K562 (cell line): ENCODE measurements at regions not wholly inside any gene's neighbourhood (a gene's known extent, or its start where the extent isn't known, plus 50 kb on each side); places are given as distances from the start of the nearest gene placed in this dataset.

Experiments
- ATAC-seq: fragments of 200-7000 bp; cut with Tn5 transposase; 3 replicates; pipeline ENCODE4 v1.9.1; 2020; ENCODE audit warnings: moderate library complexity
- BruUV-seq: library from RNA; stranded (reverse); fragments of 400-500 nt; replicated peaks from 2 replicates; lab custom pipeline; 2021; lab: Mats Ljungman, UMichigan
- CTCF ChIA-PET: fragments of 300-600 bp; formaldehyde crosslinking; extraction: SDS; loops from one replicate; lab custom pipeline; 2021; ENCODE audit warnings: low intra/inter-chr PET ratio; lab: Yijun Ruan, JAX
- POLR2A ChIA-PET: fragments of 300-600, 350-650 bp; sonication (Branson Sonifier 250); formaldehyde crosslinking; extraction: SDS; loops from one replicate; lab custom pipeline; 2021; ENCODE audit warnings: antibody characterized with exemption, inconsistent platforms; lab: Yijun Ruan, JAX
- DNase-seq, 4 experiments: peaks; one replicate each; pipeline versions ENCODE4 v3.0.0 to v3.0.0-alpha.2; 2011 to 2018; ENCODE audit warnings: low spot score in 3 of 4, mixed read lengths in 3 of 4; ENCODE audit errors: extremely low read depth in 1 of 4
- FAIRE-seq: peaks from 2 replicates; lab custom pipeline; 2011; peaks lifted over from hg19 to GRCh38; lab: Jason Lieb, UNC
- H2AFZ ChIP-seq: 2 replicates; pipeline ENCODE4 v1.6.0; 2011; ENCODE audit warnings: low read depth, low read length, control low read depth, inconsistent platforms
- H3K27ac ChIP-seq: fragments of 200-600 bp; 3 replicates; pipeline ENCODE4 v1.8.0; 2011; ENCODE audit warnings: low read depth, mild to moderate bottlenecking, control low read depth, inconsistent platforms, low read length, moderate library complexity, mixed read lengths; ENCODE audit errors: extremely low read depth
- H3K27me3 ChIP-seq, 2 experiments: fragments of 300-600 bp in 1 of 2; 2 replicates in 1 of 2; 3 replicates in 1 of 2; pipeline versions ENCODE4 v1.6.0 to v1.8.0; 2011; ENCODE audit warnings: inconsistent platforms in 2 of 2, low read length in 2 of 2, mild to moderate bottlenecking in 1 of 2, mixed read lengths in 1 of 2, moderate library complexity in 1 of 2; ENCODE audit not compliant: control insufficient read depth in 2 of 2, insufficient read depth in 2 of 2
- H3K36me3 ChIP-seq: fragments of 300-600 bp; 3 replicates; pipeline ENCODE4 v1.8.0; 2011; ENCODE audit warnings: mild to moderate bottlenecking, low read length, inconsistent platforms; ENCODE audit not compliant: control insufficient read depth, insufficient read depth
- H3K4me1 ChIP-seq, 2 experiments: fragments of 200-600 bp in 1 of 2; replicated peaks in 1 of 2; 2 replicates in 1 of 2; 3 replicates in 1 of 2; pipeline versions ENCODE4 v1.5.1 to v1.8.0; 2011; ENCODE audit warnings: inconsistent platforms in 2 of 2, low read length in 2 of 2, mild to moderate bottlenecking in 1 of 2, mixed read lengths in 1 of 2, moderate library complexity in 1 of 2; ENCODE audit not compliant: control insufficient read depth in 2 of 2, insufficient read depth in 2 of 2
- H3K4me2 ChIP-seq: 2 replicates; pipeline ENCODE4 v1.6.1; 2011; ENCODE audit warnings: low read length, control low read depth, inconsistent platforms, mixed read lengths; ENCODE audit not compliant: insufficient read depth
- H3K4me3 ChIP-seq: fragments of 200-600 bp; sonication (generic), shearing (Covaris generic); 2 replicates; pipeline ENCODE4 v1.5.1; 2016; ENCODE audit warnings: control low read depth, inconsistent platforms
- H3K79me2 ChIP-seq: fragments of 200-600 bp; 3 replicates; pipeline ENCODE4 v1.8.0; 2011; ENCODE audit warnings: low read length, inconsistent platforms; ENCODE audit not compliant: control insufficient read depth, insufficient read depth
- H3K9ac ChIP-seq, 2 experiments: 2 replicates each; pipeline versions ENCODE4 v1.6.0 to v1.6.1; 2011; ENCODE audit warnings: low read depth in 2 of 2, low read length in 2 of 2, control low read depth in 1 of 2, inconsistent platforms in 1 of 2, mild to moderate bottlenecking in 1 of 2, mixed read lengths in 1 of 2; ENCODE audit not compliant: insufficient read depth in 1 of 2
- H3K9me1 ChIP-seq: one replicate; pipeline ENCODE4 v1.6.0; 2011; ENCODE audit warnings: inconsistent platforms, mild to moderate bottlenecking, low read length, moderate library complexity; ENCODE audit not compliant: control insufficient read depth, insufficient read depth
- H3K9me3 ChIP-seq: replicated peaks from 2 replicates; pipeline ENCODE4 v1.5.1; 2011; ENCODE audit warnings: low read depth, low read length, inconsistent platforms; ENCODE audit not compliant: control insufficient read depth, insufficient read depth
- H4K20me1 ChIP-seq: replicated peaks from 2 replicates; pipeline ENCODE4 v1.6.1; 2011; ENCODE audit warnings: low read length, inconsistent platforms, mixed read lengths; ENCODE audit not compliant: control insufficient read depth, insufficient read depth
- CAMTA2 ChIP-seq: fragments of 250-450 bp; sonication (Bioruptor Pico); conservative IDR thresholded peaks from 2 replicates; pipeline ENCODE4 v1.5.1; 2022
- ELF2 ChIP-seq: fragments of 250-450 bp; sonication (Bioruptor Pico); IDR thresholded peaks from 2 replicates; pipeline ENCODE4 v1.5.0; 2021; ENCODE audit warnings: mild to moderate bottlenecking
- MCM7 ChIP-seq, 2 experiments: fragments of 450-650 bp; IDR thresholded peaks; 2 replicates each; pipeline ENCODE4 v1.6.1; 2016 to 2018
- MEIS2 ChIP-seq: fragments of 450-650 bp; IDR thresholded peaks from 2 replicates; pipeline ENCODE4 v1.6.1; 2014; ENCODE audit warnings: mild to moderate bottlenecking; ENCODE audit not compliant: partially characterized antibody
- STAT5A ChIP-seq: IDR thresholded peaks from 2 replicates; pipeline ENCODE4 v1.6.1; 2012; ENCODE audit warnings: low read length, inconsistent platforms, borderline replicate concordance
- ZNF3 ChIP-seq: fragments of 250-450 bp; sonication (Bioruptor Pico); IDR thresholded peaks from 2 replicates; pipeline ENCODE4 v1.5.0; 2021; ENCODE audit warnings: mild to moderate bottlenecking, moderate library complexity
- ZNF696 ChIP-seq: fragments of 250-450 bp; sonication (Bioruptor Pico); conservative IDR thresholded peaks from 2 replicates; pipeline ENCODE4 v1.4.0; 2020; ENCODE audit warnings: mild to moderate bottlenecking, moderate library complexity
- ZNF699 ChIP-seq: fragments of 250-450 bp; sonication (Bioruptor Pico); IDR thresholded peaks from 2 replicates; pipeline ENCODE4 v1.8.0; 2021; ENCODE audit warnings: mild to moderate bottlenecking, moderate library complexity; ENCODE audit not compliant: insufficient replicate concordance
- WGBS: fragments of 100-300 bp; shearing (Covaris generic); methylation state at CpG from one replicate; pipeline ENCODE4 v1.1.6; 2016; ENCODE audit warnings: low coverage, mixed read lengths; ENCODE audit not compliant: insufficient coverage; ENCODE audit errors: missing lambda C conversion rate; 5-methylcytosine and 5-hydroxymethylcytosine counted together
- in situ Hi-C: fragments of 300-500 bp; cut with MboI; formaldehyde crosslinking; loops from 4 replicates; pipeline ENCODE4 v1.15.0; 2018; ENCODE audit warnings: inconsistent platforms, mixed read lengths
- intact Hi-C: fragments of 100-400 bp; cut with micrococcal nuclease; formaldehyde crosslinking; loops from 2 replicates; pipeline ENCODE4 v1.14.2; 2022
- TF ChIP-seq, protein P1 (sequence below): sonication (generic); formaldehyde crosslinking; IDR thresholded peaks from 2 replicates; pipeline ENCODE4 v1.9.0; 2022; ENCODE audit warnings: mild to moderate bottlenecking, missing genetic modification reagents
- TF ChIP-seq, protein P2 (sequence below): fragments of 250-450 bp; sonication (Bioruptor Pico); IDR thresholded peaks from 2 replicates; pipeline ENCODE4 v1.8.0; 2021; ENCODE audit warnings: moderate library complexity, mild to moderate bottlenecking, inconsistent platforms
- TF ChIP-seq, protein P3 (sequence below): fragments of 250-450 bp; sonication (Bioruptor Pico); IDR thresholded peaks from 2 replicates; pipeline ENCODE4 v1.5.0; 2020; ENCODE audit warnings: mild to moderate bottlenecking
- TF ChIP-seq, protein P4 (sequence below): fragments of 250-450 bp; sonication (Bioruptor Pico); IDR thresholded peaks from 2 replicates; pipeline ENCODE4 v1.8.0; 2021; ENCODE audit warnings: mild to moderate bottlenecking, moderate library complexity
- TF ChIP-seq, protein P5 (sequence below): fragments of 450-650 bp; formaldehyde crosslinking; IDR thresholded peaks from 2 replicates; pipeline ENCODE4 v1.4.0; 2020; ENCODE audit warnings: mild to moderate bottlenecking, moderate library complexity
- TF ChIP-seq, protein P6 (sequence below), 2 experiments: fragments of 450-650 bp; IDR thresholded peaks; 2 replicates each; pipeline ENCODE4 v1.6.1; 2016

DNA sequence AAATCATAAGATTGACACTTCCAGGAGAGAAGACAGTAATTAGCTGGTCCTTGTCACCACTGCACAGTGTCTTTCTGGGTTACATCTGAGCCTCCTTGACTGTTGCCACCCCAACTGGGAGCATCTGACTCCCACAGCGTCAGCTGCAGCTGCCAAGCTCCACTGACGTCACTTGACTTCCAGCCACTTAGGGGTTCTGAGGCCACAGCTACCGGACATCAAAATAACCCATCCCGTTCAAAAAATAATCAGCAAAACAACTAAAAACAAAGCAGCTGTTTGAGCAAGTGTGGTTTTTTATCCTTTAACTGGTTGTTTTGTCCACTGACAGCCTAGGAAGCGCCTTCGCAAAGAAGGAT lies 206.5 kb upstream of the AGAP1 start (continued):
- TF ChIP-seq, protein P1, sequence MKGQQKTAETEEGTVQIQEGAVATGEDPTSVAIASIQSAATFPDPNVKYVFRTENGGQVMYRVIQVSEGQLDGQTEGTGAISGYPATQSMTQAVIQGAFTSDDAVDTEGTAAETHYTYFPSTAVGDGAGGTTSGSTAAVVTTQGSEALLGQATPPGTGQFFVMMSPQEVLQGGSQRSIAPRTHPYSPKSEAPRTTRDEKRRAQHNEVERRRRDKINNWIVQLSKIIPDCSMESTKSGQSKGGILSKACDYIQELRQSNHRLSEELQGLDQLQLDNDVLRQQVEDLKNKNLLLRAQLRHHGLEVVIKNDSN = no peak
- TF ChIP-seq, protein P2, sequence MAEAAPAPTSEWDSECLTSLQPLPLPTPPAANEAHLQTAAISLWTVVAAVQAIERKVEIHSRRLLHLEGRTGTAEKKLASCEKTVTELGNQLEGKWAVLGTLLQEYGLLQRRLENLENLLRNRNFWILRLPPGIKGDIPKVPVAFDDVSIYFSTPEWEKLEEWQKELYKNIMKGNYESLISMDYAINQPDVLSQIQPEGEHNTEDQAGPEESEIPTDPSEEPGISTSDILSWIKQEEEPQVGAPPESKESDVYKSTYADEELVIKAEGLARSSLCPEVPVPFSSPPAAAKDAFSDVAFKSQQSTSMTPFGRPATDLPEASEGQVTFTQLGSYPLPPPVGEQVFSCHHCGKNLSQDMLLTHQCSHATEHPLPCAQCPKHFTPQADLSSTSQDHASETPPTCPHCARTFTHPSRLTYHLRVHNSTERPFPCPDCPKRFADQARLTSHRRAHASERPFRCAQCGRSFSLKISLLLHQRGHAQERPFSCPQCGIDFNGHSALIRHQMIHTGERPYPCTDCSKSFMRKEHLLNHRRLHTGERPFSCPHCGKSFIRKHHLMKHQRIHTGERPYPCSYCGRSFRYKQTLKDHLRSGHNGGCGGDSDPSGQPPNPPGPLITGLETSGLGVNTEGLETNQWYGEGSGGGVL (CRISPR knock-in tag) = no peak

DNA sequence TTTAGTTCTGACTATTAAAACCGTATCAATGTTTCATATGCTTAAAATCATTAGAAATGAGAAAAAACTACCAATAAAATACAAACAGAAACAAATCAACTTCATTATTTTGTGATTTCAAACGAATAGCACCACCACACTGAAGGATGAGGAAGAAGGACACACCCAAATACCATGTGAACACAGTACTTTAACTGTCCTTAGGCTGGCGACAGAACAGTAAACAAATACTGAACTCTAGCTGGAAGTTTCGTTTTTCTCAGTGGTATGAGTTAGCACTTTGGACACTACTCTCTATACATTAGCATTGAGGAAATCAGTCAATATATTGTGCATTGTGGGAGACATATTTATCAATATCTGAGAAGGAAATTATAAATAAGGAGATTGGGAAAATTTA lies 202.4 kb upstream of the AGAP1 start:
- H3K36me3 ChIP-seq = no peaks in the 10 kb centered on the region
- WGBS = 0% methylated on average over 4 of the region's 4 CpGs
- H4K20me1 ChIP-seq = no peaks in the 10 kb centered on the region
- H3K27me3 ChIP-seq = peaks cover 2 to 9% of the 10 kb centered on the region in 2 experiments; a peak in 3 of 5 replicates
- H3K9me3 ChIP-seq = no peaks in the 10 kb centered on the region
- no TSS peak for BruUV-seq
- intact Hi-C loops = no loop called here
- no peak overlapping the region for H3K27ac ChIP-seq
- no peak overlapping the region for H3K4me3 ChIP-seq
- DNase-seq = no peak
- H3K4me1 ChIP-seq = no peaks in the 10 kb centered on the region
- ChIA-PET CTCF (no interaction called here), POLR2A (no interaction called here)
- H3K9ac ChIP-seq = no peak overlapping the region
- no peak for ATAC-seq
- H3K4me2 ChIP-seq = no peak overlapping the region
- no peaks in the 10 kb centered on the region for H3K79me2 ChIP-seq
- no peak overlapping the region for H2AFZ ChIP-seq
- no peak for FAIRE-seq
- in situ Hi-C loops = no loop called here
- H3K9me1 ChIP-seq = no peaks in the 10 kb centered on the region
- TF ChIP-seq ZNF699 (CRISPR knock-in tag) (no peak), MCM7 (IDR thresholded peaks at IDR 0.05) (no peak), ZNF696 (CRISPR knock-in tag) (no peak), ZNF3 (CRISPR knock-in tag) (no peak), STAT5A (no peak), MEIS2 (no peak), CAMTA2 (CRISPR knock-in tag) (no peak), ELF2 (CRISPR knock-in tag) (no peak)
- TF ChIP-seq, protein P3, sequence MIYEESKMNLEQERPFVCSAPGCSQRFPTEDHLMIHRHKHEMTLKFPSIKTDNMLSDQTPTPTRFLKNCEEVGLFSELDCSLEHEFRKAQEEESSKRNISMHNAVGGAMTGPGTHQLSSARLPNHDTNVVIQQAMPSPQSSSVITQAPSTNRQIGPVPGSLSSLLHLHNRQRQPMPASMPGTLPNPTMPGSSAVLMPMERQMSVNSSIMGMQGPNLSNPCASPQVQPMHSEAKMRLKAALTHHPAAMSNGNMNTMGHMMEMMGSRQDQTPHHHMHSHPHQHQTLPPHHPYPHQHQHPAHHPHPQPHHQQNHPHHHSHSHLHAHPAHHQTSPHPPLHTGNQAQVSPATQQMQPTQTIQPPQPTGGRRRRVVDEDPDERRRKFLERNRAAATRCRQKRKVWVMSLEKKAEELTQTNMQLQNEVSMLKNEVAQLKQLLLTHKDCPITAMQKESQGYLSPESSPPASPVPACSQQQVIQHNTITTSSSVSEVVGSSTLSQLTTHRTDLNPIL (CRISPR knock-in tag) = no peak
- TF ChIP-seq, protein P4, sequence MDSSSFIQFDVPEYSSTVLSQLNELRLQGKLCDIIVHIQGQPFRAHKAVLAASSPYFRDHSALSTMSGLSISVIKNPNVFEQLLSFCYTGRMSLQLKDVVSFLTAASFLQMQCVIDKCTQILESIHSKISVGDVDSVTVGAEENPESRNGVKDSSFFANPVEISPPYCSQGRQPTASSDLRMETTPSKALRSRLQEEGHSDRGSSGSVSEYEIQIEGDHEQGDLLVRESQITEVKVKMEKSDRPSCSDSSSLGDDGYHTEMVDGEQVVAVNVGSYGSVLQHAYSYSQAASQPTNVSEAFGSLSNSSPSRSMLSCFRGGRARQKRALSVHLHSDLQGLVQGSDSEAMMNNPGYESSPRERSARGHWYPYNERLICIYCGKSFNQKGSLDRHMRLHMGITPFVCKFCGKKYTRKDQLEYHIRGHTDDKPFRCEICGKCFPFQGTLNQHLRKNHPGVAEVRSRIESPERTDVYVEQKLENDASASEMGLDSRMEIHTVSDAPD (CRISPR knock-in tag) = no peak
- TF ChIP-seq, protein P5, sequence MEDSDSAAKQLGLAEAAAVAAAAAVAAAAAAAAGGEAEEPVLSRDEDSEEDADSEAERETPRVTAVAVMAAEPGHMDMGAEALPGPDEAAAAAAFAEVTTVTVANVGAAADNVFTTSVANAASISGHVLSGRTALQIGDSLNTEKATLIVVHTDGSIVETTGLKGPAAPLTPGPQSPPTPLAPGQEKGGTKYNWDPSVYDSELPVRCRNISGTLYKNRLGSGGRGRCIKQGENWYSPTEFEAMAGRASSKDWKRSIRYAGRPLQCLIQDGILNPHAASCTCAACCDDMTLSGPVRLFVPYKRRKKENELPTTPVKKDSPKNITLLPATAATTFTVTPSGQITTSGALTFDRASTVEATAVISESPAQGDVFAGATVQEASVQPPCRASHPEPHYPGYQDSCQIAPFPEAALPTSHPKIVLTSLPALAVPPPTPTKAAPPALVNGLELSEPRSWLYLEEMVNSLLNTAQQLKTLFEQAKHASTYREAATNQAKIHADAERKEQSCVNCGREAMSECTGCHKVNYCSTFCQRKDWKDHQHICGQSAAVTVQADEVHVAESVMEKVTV (CRISPR knock-in tag) = no peak
- TF ChIP-seq, protein P6, sequence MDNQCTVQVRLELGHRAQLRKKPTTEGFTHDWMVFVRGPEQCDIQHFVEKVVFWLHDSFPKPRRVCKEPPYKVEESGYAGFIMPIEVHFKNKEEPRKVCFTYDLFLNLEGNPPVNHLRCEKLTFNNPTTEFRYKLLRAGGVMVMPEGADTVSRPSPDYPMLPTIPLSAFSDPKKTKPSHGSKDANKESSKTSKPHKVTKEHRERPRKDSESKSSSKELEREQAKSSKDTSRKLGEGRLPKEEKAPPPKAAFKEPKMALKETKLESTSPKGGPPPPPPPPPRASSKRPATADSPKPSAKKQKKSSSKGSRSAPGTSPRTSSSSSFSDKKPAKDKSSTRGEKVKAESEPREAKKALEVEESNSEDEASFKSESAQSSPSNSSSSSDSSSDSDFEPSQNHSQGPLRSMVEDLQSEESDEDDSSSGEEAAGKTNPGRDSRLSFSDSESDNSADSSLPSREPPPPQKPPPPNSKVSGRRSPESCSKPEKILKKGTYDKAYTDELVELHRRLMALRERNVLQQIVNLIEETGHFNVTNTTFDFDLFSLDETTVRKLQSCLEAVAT (IDR thresholded peaks at IDR 0.05) = no peak
